Natural killer cell (primary cell): ENCODE measurements at regions not wholly inside any gene's neighbourhood (a gene's known extent, or its start where the extent isn't known, plus 50 kb on each side); places are given as distances from the start of the nearest gene placed in this dataset.

ENCODE experiments used
- ATAC-seq, 3 donors: fragments of 150-1000 bp in 2 of 3; fragments of 200-7000 bp in 1 of 3; cut with Tn5 transposase; 1 replicate in 1 of 3; 2 replicates in 2 of 3; pipeline ENCODE4 v1.10.0; 2021; ENCODE audit warnings: mild to moderate bottlenecking in 2 of 3, moderate library complexity in 2 of 3
- DNase-seq, 2 donors: peaks; one replicate each; pipeline versions ENCODE4 v3.0.0 to v3.0.0-alpha.2; 2013 to 2021; ENCODE audit warnings: mixed read lengths in 1 of 2
- H3K27ac ChIP-seq: one replicate; pipeline ENCODE4 v1.5.1; 2013; ENCODE audit warnings: mild to moderate bottlenecking, low read length
- H3K27me3 ChIP-seq: one replicate; pipeline ENCODE4 v1.6.1; 2013; ENCODE audit warnings: low read length; ENCODE audit not compliant: control insufficient read depth, insufficient read depth
- H3K36me3 ChIP-seq: one replicate; pipeline ENCODE4 v1.6.1; 2013; ENCODE audit warnings: low read length; ENCODE audit not compliant: control insufficient read depth, insufficient read depth
- H3K4me1 ChIP-seq: one replicate; pipeline ENCODE4 v1.6.1; 2013; ENCODE audit warnings: low read length; ENCODE audit not compliant: control insufficient read depth, insufficient read depth
- H3K4me3 ChIP-seq: one replicate; pipeline ENCODE4 v1.5.1; 2013; ENCODE audit warnings: low read length
- H3K9me3 ChIP-seq: one replicate; pipeline ENCODE4 v1.6.1; 2013; ENCODE audit warnings: low read length; ENCODE audit not compliant: control insufficient read depth, insufficient read depth
- H3K27ac Mint-ChIP-seq, 2 donors: one replicate each; pipeline ENCODE4 v1.8.0; 2022; ENCODE audit warnings: mild to moderate bottlenecking in 2 of 2, mixed read lengths in 2 of 2, moderate library complexity in 1 of 2
- H3K27me3 Mint-ChIP-seq, 2 donors: one replicate each; pipeline ENCODE4 v1.8.0; 2022; ENCODE audit warnings: low read depth in 2 of 2, mixed read lengths in 2 of 2
- H3K36me3 Mint-ChIP-seq: one replicate; pipeline ENCODE4 v1.8.0; 2022; ENCODE audit warnings: mixed read lengths
- H3K4me1 Mint-ChIP-seq, 2 donors: one replicate each; pipeline ENCODE4 v1.8.0; 2022; ENCODE audit warnings: mixed read lengths in 2 of 2
- H3K4me3 Mint-ChIP-seq: one replicate; pipeline ENCODE4 v1.8.0; 2022; ENCODE audit warnings: mild to moderate bottlenecking, moderate library complexity, mixed read lengths
- H3K9me3 Mint-ChIP-seq, 2 donors: one replicate each; pipeline ENCODE4 v1.8.0; 2022; ENCODE audit warnings: mixed read lengths in 2 of 2
- CTCF ChIP-seq: fragments of 200-600 bp; IDR thresholded peaks from one replicate; pipeline ENCODE4 v1.8.0; 2022; ENCODE audit warnings: antibody characterized with exemption
- WGBS: methylation state at CpG from one replicate; pipeline ENCODE4 v1.1.7; 2013; ENCODE audit warnings: missing lambda C conversion rate; ENCODE audit not compliant: insufficient coverage; 5-methylcytosine and 5-hydroxymethylcytosine counted together
- intact Hi-C: fragments of 100-400 bp; cut with micrococcal nuclease; formaldehyde crosslinking; loops from one replicate; pipeline ENCODE4 v1.14.2; 2022

GRCh38 chr10:3407208-3407607 lies 234.6 kb upstream of the PITRM1 start:
- H3K36me3 ChIP-seq = no peaks in the 10 kb centered on the region
- H3K27me3 ChIP-seq = no peaks in the 10 kb centered on the region
- DNase-seq (no peak), ATAC-seq (no peak)
- no peak for TF ChIP-seq CTCF
- Mint-ChIP-seq H3K4me1 (peaks cover 5 to 11% of the 10 kb centered on the region in 2 donors), H3K9me3 (peaks cover 3 to 4% of the 10 kb centered on the region in 2 donors), H3K27me3 (no peaks in the 10 kb centered on the region), H3K4me3 (no peak overlapping the region), H3K27ac (no peak overlapping the region), H3K36me3 (no peaks in the 10 kb centered on the region)
- no peak overlapping the region for H3K27ac ChIP-seq
- intact Hi-C loops = no loop called here
- H3K4me3 ChIP-seq = no peak overlapping the region
- H3K4me1 ChIP-seq = peaks cover 6% of the 10 kb centered on the region
- 96% methylated on average over 12 of the region's 12 CpGs for WGBS
- no peaks in the 10 kb centered on the region for H3K9me3 ChIP-seq

- no peak for TF ChIP-seq CTCF
- WGBS = 92% methylated on average over 16 of the region's 16 CpGs
- Mint-ChIP-seq H3K36me3 (no peaks in the 10 kb centered on the region), H3K9me3 (peaks cover 3 to 4% of the 10 kb centered on the region in 2 donors), H3K4me3 (no peak overlapping the region), H3K4me1 (peaks cover 5 to 11% of the 10 kb centered on the region in 2 donors), H3K27ac (no peak overlapping the region), H3K27me3 (no peaks in the 10 kb centered on the region)
- Histone ChIP-seq H3K36me3 (no peaks in the 10 kb centered on the region), H3K4me1 (peaks cover 6% of the 10 kb centered on the region), H3K9me3 (no peaks in the 10 kb centered on the region), H3K4me3 (no peak overlapping the region), H3K27ac (no peak overlapping the region), H3K27me3 (no peaks in the 10 kb centered on the region)
- DNase-seq (no peak), ATAC-seq (no peak)
- intact Hi-C loops = no loop called here
Observed at GRCh38 chr10:3406556-3406955, 234.0 kb upstream of the PITRM1 start.

DNA sequence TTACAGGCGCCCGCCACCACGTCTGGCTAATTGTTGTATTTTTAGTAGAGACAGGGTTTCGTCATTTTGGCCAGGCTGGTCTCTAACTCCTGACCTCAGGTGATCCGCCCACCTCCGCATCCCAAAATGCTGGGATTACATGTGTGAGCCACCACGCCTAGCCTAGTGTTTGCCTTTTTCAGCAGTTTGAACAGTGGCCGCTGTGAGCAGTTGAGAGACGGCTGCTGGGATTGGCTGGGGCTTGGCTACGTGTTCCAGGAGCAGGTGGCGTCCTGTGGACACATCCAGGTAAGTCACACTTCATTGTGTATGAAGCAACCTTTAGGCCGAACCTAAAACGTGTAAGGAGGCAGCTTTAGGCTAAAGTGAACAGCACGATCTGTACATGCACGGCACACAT lies 231.8 kb upstream of the PITRM1 start:
- H3K9me3 ChIP-seq = no peaks in the 10 kb centered on the region
- DNase-seq (no peak), ATAC-seq (no peak)
- Mint-ChIP-seq H3K27ac (no peak overlapping the region), H3K9me3 (no peaks in the 10 kb centered on the region), H3K36me3 (no peaks in the 10 kb centered on the region), H3K4me1 (peaks cover 5 to 11% of the 10 kb centered on the region in 2 donors), H3K4me3 (no peak overlapping the region), H3K27me3 (no peaks in the 10 kb centered on the region)
- H3K27ac ChIP-seq = no peak overlapping the region
- intact Hi-C loops = no loop called here
- no peak for TF ChIP-seq CTCF
- 93% methylated on average over 15 of the region's 15 CpGs for WGBS
- H3K4me3 ChIP-seq = no peak overlapping the region
- no peaks in the 10 kb centered on the region for H3K36me3 ChIP-seq
- peaks cover 6% of the 10 kb centered on the region for H3K4me1 ChIP-seq
- H3K27me3 ChIP-seq = no peaks in the 10 kb centered on the region

- no peak overlapping the region for H3K27ac Mint-ChIP-seq
- H3K9me3 Mint-ChIP-seq = no peaks in the 10 kb centered on the region
- 84% methylated on average over 8 of the region's 10 CpGs for WGBS
- no peak for ATAC-seq
- no peak overlapping the region for H3K27ac ChIP-seq
- peaks cover 0 to 6% of the 10 kb centered on the region in 2 donors for H3K27me3 Mint-ChIP-seq
- H3K36me3 ChIP-seq = no peaks in the 10 kb centered on the region
- no peaks in the 10 kb centered on the region for H3K9me3 ChIP-seq
- TF ChIP-seq CTCF = no peak
- H3K4me1 ChIP-seq = no peaks in the 10 kb centered on the region
- no peak overlapping the region for H3K4me3 Mint-ChIP-seq
- intact Hi-C loops = no loop called here
- no peaks in the 10 kb centered on the region for H3K27me3 ChIP-seq
- H3K4me1 Mint-ChIP-seq = peaks cover 0 to 6% of the 10 kb centered on the region in 2 donors
- DNase-seq = no peak
- H3K4me3 ChIP-seq = no peak overlapping the region
- H3K36me3 Mint-ChIP-seq = no peaks in the 10 kb centered on the region
Observed at GRCh38 chr10:3402187-3402751, 229.7 kb upstream of the PITRM1 start.
